Panc1 (cell line): ENCODE measurements at regions not wholly inside any gene's neighbourhood (a gene's known extent, or its start where the extent isn't known, plus 50 kb on each side); places are given as distances from the start of the nearest gene placed in this dataset.

Experiments used
- ATAC-seq: fragments of 200-7000 bp; cut with Tn5 transposase; 2 replicates; pipeline ENCODE4 v1.9.1; 2020; ENCODE audit warnings: mild to moderate bottlenecking, moderate library complexity
- BruUV-seq: library from RNA; stranded (reverse); fragments of 400-500 nt; replicated peaks from 2 replicates; lab custom pipeline; 2021; lab: Mats Ljungman, UMichigan
- CTCF ChIA-PET: fragments of 300-600 bp; sonication (Branson Sonifier 250); formaldehyde crosslinking; loops from one replicate; lab custom pipeline; 2022; ENCODE audit warnings: antibody characterized with exemption; lab: Charles Lee
- POLR2A ChIA-PET: fragments of 300-600 bp; sonication (Branson Sonifier 250); formaldehyde crosslinking; loops from one replicate; lab custom pipeline; 2022; ENCODE audit warnings: antibody characterized with exemption; lab: Charles Lee
- DNase-seq: peaks from one replicate; pipeline ENCODE4 v3.0.0-alpha.2; 2010; ENCODE audit warnings: low read depth, low spot score
- H3K27ac ChIP-seq: 2 replicates; pipeline ENCODE4 v1.5.1; 2011; ENCODE audit warnings: mild to moderate bottlenecking, low read length, inconsistent platforms
- H3K27me3 ChIP-seq: fragments of 200-500 bp; sonication (Bioruptor generic); 2 replicates; pipeline ENCODE4 v1.6.0; 2014; ENCODE audit warnings: low read length, inconsistent platforms; ENCODE audit not compliant: control insufficient read depth, insufficient read depth
- H3K36me3 ChIP-seq: fragments of 200-500 bp; sonication (Bioruptor generic); 2 replicates; pipeline ENCODE4 v1.5.1; 2014; ENCODE audit warnings: inconsistent platforms, mild to moderate bottlenecking, low read length, moderate library complexity; ENCODE audit not compliant: control insufficient read depth, insufficient read depth
- H3K4me1 ChIP-seq: 2 replicates; pipeline ENCODE4 v1.5.1; 2011; ENCODE audit warnings: inconsistent platforms, mild to moderate bottlenecking, low read length, moderate library complexity; ENCODE audit not compliant: control insufficient read depth, insufficient read depth
- H3K4me3 ChIP-seq, 2 experiments: 2 replicates each; pipeline ENCODE4 v1.5.1; 2011 to 2012; ENCODE audit warnings: low read depth in 2 of 2, low read length in 2 of 2, mild to moderate bottlenecking in 2 of 2, inconsistent platforms in 1 of 2, moderate library complexity in 1 of 2
- H3K9me3 ChIP-seq: fragments of 200-500 bp; sonication (Bioruptor generic); 2 replicates; pipeline ENCODE4 v1.5.1; 2014; ENCODE audit warnings: low read depth, mild to moderate bottlenecking, inconsistent platforms, low read length, moderate library complexity; ENCODE audit not compliant: control insufficient read depth, insufficient read depth
- POLR2AphosphoS5 ChIP-seq: IDR thresholded peaks from 2 replicates; pipeline ENCODE4 v1.6.1; 2012; ENCODE audit warnings: mild to moderate bottlenecking, low read depth, low read length, moderate library complexity
- REST ChIP-seq, 2 experiments: IDR thresholded peaks; 2 replicates each; pipeline ENCODE4 v1.6.1; 2011 to 2012; ENCODE audit warnings: low read depth in 2 of 2, control low read depth in 1 of 2, low read length in 1 of 2, mild to moderate bottlenecking in 1 of 2, moderate library complexity in 1 of 2; ENCODE audit not compliant: insufficient read depth in 1 of 2
- SIN3A ChIP-seq: IDR thresholded peaks from 2 replicates; pipeline ENCODE4 v1.6.1; 2012; ENCODE audit warnings: low read depth, mild to moderate bottlenecking, low read length, moderate library complexity, borderline replicate concordance; ENCODE audit not compliant: insufficient read depth
- TCF7L2 ChIP-seq: IDR thresholded peaks from 2 replicates; pipeline ENCODE4 v1.6.1; 2011; ENCODE audit warnings: mild to moderate bottlenecking, low read depth, low read length, inconsistent platforms
- in situ Hi-C: cut with HindIII; loops from 2 replicates; pipeline ENCODE4 v1.10.0; 2016; ENCODE audit warnings: low sequenced_read_pairs, low pct_unique_long_range_greater_than_20kb
- intact Hi-C: fragments of 100-400 bp; cut with micrococcal nuclease; formaldehyde crosslinking; loops from one replicate; pipeline ENCODE4 v1.10.0; 2022; ENCODE audit not compliant: unreplicated experiment
- TF ChIP-seq, protein P1 (sequence below): fragments of 450-650 bp; IDR thresholded peaks from 2 replicates; pipeline ENCODE4 v1.5.1; 2017; ENCODE audit warnings: mild to moderate bottlenecking

DNA sequence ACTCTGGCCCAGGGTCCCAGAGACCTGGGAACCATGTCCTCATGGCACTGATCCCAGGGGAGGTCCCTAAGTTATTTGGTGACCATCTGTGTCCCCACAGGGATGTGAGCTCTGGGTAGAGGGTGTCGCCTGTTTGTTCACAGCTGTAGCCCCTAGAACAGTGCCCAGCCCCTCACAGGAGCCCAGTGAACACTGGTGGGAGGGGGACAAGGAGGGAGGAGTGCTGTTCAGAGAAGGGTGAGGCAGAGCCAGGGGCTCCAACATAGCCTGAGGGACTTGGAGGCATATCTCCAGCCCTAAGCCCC lies 450.4 kb downstream of the MATN1 start:
- H3K4me3 ChIP-seq: no peak overlapping the region
- ChIA-PET CTCF (no interaction called here), POLR2A (no interaction called here)
- no peak for TF ChIP-seq SIN3A
- TF ChIP-seq TCF7L2: no peak
- TF ChIP-seq POLR2AphosphoS5: no peak
- TF ChIP-seq, protein P1, sequence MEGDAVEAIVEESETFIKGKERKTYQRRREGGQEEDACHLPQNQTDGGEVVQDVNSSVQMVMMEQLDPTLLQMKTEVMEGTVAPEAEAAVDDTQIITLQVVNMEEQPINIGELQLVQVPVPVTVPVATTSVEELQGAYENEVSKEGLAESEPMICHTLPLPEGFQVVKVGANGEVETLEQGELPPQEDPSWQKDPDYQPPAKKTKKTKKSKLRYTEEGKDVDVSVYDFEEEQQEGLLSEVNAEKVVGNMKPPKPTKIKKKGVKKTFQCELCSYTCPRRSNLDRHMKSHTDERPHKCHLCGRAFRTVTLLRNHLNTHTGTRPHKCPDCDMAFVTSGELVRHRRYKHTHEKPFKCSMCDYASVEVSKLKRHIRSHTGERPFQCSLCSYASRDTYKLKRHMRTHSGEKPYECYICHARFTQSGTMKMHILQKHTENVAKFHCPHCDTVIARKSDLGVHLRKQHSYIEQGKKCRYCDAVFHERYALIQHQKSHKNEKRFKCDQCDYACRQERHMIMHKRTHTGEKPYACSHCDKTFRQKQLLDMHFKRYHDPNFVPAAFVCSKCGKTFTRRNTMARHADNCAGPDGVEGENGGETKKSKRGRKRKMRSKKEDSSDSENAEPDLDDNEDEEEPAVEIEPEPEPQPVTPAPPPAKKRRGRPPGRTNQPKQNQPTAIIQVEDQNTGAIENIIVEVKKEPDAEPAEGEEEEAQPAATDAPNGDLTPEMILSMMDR: no peak
- no peak for TF ChIP-seq REST (IDR thresholded peaks at IDR 0.05; ENCODE audit: insufficient read depth in 1 of 2, low read depth in 2 of 2, low read length in 1 of 2)
- no peak for ATAC-seq
- H3K9me3 ChIP-seq: no peaks in the 10 kb centered on the region
- H3K27ac ChIP-seq: no peak overlapping the region
- intact Hi-C loops (no loop called here), in situ Hi-C loops (no loop called here)
- no TSS peak for BruUV-seq
- H3K27me3 ChIP-seq: no peaks in the 10 kb centered on the region
- H3K36me3 ChIP-seq: no peaks in the 10 kb centered on the region
- DNase-seq: no peak
- no peaks in the 10 kb centered on the region for H3K4me1 ChIP-seq

DNA sequence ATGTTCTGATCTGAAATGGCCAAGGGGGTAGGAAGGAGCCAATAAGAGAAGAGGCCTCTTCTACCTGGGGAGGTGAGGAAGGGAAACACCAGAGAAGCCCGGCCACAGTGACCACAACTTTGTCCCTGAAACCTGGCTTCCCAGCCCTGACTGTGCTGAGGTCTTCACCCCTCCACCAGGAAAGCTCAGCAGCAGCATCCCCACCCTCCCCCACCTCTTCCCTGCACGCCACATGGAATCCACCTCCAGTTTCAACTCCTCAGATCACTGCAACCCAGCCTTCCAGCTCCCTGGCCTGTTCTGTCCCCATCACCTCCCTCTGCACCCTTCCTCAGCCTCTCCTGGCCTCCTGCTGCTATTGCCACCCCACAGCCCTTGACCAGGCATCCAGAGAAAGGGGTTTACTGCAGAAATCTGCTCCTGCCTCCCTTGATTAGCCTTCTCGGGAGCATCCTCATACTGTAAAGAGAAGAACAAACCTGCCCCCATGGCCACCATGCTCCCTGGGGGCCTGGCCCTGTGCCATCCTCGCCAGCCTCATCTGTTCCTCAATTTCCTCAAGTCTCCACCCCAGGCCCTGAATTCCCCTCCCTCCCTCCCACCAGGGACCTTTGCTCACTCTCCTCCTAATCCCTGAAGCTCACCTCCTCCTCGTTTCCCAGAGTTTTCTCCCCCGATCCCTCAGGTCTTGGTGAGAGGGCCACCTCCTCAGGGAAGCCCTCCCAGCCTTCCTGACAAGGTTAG lies 450.9 kb downstream of the MATN1 start:
- in situ Hi-C loops: no loop called here
- DNase-seq (no peak), ATAC-seq (no peak)
- TF ChIP-seq TCF7L2 (no peak), REST (IDR thresholded peaks at IDR 0.05; ENCODE audit: insufficient read depth in 1 of 2, low read depth in 2 of 2, low read length in 1 of 2) (no peak), SIN3A (no peak), POLR2AphosphoS5 (no peak)
- TF ChIP-seq, protein P1: no peak
- Histone ChIP-seq H3K36me3 (no peaks in the 10 kb centered on the region), H3K4me1 (no peaks in the 10 kb centered on the region), H3K27ac (no peak overlapping the region), H3K4me3 (no peak overlapping the region), H3K27me3 (no peaks in the 10 kb centered on the region), H3K9me3 (no peaks in the 10 kb centered on the region)
- intact Hi-C loops: no loop called here
- ChIA-PET POLR2A (no interaction called here), CTCF (no interaction called here)
- BruUV-seq: no TSS peak
